GM19463 (cell line): ENCODE measurements at regions not wholly inside any gene's neighbourhood (a gene's known extent, or its start where the extent isn't known, plus 50 kb on each side); places are given as distances from the start of the nearest gene placed in this dataset.
"Not testable (repeated sequence)": the region's sequence is repeated elsewhere in the genome, so short reads cannot be mapped to it uniquely, and the experiment has no call there.

Experiments
- ATAC-seq: cut with Tn5 transposase; IDR thresholded peaks from one replicate; pipeline ENCODE4 v1.9.1; 2021; ENCODE audit warnings: mild to moderate bottlenecking, moderate library complexity; ENCODE audit not compliant: unreplicated experiment

DNA sequence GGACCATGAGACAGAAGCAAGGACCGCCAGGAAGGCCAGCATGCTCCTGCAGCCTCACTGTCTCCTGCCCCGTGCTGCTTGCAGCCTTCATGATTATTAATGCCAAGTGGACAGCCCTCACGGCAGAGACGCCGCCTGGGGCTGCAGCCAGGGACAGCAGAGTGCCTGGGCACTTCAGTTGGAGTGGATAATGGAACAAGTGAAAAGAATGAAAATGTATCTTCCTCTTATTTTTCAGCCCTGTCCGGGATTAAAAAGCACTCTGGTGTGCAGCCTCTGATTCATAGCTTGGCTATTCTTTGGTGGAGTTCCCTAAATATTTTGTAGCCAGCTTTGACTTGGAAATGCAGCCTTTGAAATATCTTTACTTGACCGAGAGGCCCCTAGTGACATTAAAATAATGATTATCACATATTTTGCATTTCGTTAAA is 1404.2 kb downstream of the BRD1 start:
- no peak for ATAC-seq

GRCh38 chr22:48422900-48423480 is 1404.7 kb downstream of the BRD1 start:
- ATAC-seq = no peak

DNA sequence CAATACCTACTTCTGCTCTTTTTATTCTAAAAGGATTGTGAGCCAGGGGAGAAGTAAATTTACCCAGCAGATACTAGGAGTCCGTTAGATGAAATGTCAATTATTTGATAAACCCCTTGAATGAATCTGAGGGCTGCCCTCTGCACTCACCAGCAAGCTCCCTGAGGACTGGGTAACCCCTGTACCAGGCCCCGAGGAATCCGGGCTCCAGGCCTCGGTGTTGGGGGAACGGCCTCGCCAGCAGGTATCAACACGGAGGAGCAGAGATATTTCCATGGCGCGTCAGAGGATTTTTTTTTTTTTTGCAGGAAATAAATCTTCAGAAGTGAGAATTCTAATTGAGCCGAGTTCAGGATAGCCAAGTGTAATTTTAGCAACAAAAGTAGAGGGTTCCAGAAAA is 1408.8 kb downstream of the BRD1 start:
- ATAC-seq = no peak

- no peak for ATAC-seq
These were observed 1410.2 kb downstream of the BRD1 start for GRCh38 chr22:48417225-48418070.

DNA sequence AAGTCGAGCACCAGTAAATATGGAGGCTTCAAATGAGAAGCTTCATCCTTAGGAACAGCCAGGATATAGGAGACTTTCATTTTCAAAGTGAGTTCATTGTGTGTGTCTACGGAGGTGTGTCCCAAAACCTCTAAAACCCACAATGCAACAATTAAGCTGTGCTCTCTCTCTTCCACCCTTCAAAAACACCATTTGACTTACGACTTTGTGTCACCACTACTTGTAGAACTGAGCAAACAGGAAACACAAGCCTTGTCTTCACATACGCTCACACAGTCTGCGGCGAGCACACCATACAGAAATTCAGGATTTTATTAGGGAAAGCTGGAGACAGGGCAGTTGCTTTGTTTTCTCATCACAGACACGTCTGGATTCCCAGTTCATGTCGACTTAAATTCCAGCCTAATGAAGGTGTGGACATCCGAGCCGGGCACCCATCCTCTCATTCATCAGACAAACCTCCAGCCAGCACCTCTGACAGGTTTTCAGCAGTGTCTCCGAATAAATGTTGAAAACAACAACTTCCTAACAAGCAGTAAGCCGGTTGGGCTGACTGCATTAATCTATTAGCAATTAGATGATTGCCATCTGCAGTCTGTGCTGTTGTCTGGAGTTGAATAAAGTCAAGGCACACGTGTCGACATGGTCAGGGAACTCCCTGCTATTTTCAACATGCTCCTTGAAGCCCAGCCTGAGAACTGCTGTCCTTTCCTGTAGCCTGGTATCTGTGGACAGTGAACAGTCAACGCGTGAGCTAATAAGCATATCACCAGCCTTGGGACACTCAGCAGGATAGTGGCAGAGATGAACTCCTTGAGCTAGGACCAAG is 1411.1 kb downstream of the BRD1 start:
- ATAC-seq = no peak

DNA sequence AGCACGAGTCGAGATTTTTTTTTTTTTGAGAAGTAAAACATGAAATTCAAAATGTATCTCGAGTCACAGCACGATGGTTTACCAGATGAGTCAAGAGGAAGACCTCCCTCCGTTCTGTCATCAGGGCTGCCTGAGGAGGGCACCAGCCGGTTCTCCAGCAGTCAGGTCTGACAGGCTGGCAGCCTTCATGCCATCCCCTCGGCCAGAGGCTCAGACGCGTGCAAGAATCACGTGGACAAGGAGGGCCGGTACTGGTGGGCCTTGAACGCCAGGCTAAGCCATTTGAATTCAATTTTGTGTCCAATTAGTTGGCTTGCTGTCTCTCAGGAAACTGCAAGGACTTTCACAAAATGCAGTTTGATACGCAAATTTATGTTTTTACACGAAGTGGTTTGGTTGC is 1412.2 kb downstream of the BRD1 start:
- no peak for ATAC-seq

GRCh38 chr22:48414651-48415050 is 1413.0 kb downstream of the BRD1 start:
- ATAC-seq = no peak

- not testable (repeated sequence) for ATAC-seq
These were observed 1414.7 kb downstream of the BRD1 start for GRCh38 chr22:48412931-48413330.

GRCh38 chr22:48410536-48410935 is 1417.1 kb downstream of the BRD1 start:
- ATAC-seq = no peak

DNA sequence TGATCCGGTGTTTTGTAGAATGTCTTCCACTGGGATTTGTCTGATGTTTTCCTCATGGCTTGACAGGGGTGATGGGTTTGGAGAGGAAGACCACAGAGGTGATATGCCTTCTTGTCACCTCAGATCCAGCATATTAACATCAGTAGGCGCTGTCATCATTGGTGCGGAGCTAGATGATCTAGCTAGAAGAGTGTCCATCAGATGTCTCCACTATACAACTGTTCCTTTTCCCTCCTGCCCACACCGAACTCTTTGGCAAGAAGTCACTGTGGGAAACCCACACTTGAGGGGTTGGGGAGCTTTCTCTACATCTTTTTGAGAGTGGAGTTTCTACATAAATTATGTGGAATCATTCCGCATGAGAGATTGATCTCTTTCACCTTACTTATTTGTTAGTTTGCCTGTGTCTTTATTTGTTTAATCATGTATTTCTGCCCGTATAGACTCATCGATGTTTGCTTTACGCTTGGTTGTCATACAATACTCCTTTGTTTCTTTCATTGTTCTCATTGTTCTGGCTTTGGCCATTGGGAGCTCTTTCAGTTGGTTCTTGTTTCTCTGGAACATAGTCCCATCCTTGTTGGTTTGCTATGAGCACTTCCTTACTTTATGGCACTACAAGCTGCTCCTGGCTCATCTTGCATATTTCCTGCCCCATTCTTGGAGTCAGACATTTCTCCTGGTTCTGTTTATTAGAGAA is 1420.3 kb downstream of the BRD1 start:
- ATAC-seq = no peak

GRCh38 chr22:48406161-48406560 is 1421.5 kb downstream of the BRD1 start:
- ATAC-seq = no peak

GRCh38 chr22:48405741-48406140 is 1421.9 kb downstream of the BRD1 start:
- ATAC-seq = no peak

DNA sequence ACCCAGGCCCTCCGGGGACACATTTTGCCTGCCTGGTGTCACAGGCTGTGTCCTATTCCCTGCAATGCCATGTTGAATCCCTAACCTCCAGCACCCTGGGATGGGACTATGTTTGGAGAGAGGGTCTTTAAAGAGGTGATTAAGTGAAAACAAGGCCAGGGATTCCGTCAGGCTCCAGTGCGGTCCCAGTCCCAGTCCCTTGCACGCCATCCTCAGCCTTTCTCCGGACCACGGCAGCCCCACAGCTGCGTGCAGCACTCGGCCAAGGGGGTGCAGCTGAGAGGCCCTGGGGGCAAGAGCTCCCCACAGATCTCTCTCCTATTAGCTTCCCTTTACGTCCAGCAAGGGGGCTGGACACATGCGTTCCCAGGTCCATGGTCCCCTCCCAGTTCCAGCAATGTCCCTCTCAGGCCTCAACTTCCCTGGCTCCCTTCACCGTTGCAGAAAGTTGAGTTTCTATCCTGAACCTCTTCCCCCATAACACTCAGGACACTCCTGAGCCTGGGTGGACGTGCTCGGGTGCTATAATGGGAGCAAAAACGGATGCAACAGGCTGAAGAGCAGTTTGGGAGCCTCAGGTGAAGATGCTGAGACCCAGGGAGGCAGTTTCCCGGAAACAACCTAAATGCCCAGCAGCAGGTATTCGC is 1422.7 kb downstream of the BRD1 start:
- no peak for ATAC-seq

DNA sequence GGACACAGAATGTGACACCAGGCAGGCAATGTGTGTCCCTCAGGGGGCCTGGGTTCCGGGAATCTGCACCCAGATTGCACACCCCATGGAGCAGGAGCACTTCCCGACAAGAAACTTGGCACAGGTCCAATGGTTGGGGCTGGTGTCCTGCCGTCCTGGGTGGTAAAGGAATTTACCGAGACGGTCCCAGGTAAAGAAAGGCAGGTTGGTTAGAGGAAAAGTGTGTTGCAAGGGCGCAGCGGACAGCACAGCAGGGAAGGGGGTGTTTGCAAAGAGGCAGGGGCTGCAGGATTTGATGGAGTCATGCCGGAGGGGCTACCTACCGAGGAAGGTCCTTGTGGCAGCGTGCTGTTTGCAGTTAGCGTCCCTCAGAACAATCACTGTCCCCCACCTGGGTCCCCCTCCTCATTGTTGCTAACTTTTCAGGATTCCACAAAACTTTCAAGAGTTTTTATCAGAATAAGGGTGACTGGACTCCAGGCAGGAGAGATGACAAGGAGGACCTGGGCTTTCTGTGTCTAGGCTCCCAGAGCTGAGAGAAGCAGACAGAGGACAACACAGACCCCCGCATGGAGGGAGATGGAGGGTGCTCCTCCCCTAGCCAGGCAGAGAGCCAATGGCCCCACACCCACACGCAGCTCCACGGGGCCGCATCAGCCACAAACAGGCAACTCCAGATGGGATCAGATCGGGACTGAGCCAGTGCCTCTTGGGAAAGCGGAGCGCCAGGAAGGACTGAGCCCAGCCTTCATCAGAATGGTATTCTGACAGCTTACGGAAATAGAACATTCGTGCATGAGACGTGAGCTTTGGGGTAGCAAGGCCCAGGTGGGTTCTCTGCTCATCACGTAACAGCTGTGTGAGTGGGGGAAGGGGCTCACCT is 1423.9 kb downstream of the BRD1 start:
- no peak for ATAC-seq

- no peak for ATAC-seq
These were observed 1425.1 kb downstream of the BRD1 start for GRCh38 chr22:48402591-48403031.

GRCh38 chr22:48401523-48401922 is 1426.2 kb downstream of the BRD1 start:
- not testable (repeated sequence) for ATAC-seq

DNA sequence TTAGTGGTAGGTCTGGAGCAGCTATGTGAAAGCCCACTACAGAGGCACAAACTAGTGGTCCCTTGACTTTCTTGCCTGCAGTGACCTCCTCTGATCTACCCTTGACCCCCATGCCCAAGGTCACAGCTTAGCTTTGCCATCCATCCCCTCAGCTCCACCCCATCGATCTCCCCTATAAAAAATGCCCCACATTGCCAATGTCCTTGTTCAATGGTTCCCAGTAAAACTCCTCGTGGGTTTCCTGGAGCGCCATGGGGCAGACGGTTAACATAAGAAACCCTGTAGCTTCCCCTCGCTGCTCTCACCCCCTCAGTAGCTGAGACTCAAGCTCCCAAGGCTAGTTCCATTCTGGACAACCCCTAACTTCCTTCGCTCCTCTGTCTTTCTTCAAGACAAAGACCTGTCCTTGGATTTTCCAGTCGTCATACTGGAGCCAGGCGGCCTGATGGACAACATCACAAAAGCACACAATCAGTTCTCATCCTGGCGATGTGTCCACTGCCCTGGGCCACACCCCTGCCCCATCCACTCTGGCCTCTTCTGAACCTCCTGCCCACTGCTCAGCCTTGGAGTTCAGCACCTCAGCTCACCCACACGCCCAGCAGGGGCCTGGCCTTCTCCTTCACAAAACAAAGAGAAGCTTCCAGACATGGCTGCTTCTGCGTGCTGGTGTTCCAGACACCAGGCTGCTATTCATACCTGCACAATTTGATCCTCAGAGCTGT is 1429.3 kb downstream of the BRD1 start:
- ATAC-seq = no peak

DNA sequence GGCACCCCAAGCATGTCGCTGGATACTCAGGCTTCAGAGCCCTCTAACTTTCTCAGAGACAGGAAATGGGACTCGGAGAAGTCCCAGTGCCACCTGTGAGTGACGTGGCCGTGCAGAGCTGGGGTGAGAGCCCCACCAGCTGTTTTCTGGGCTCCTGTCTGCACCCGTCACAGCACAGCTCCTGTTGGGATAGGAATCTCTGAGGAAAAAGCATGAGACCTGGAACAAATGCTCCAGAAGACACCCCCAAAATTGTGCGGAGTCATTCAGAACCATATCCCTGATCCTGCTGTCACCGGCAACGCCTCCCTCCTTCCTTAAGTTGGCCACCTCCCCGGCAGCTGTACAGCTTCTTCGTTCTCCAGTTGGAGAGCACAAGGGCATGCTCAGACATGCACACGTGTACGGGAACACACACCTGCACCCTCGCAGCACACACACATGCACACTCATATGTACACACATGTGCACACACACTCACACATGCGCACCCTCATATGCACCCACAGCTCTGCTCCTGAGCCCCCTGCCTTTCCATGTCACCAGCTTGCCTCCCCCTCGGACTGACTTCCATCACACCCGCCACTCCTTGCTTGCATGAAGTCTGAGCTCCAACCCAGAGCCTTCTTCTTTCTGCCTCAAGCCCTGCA is 1430.0 kb downstream of the BRD1 start:
- no peak for ATAC-seq
